Pulmonary artery endothelial cell (primary cell): ENCODE measurements at regions not wholly inside any gene's neighbourhood (a gene's known extent, or its start where the extent isn't known, plus 50 kb on each side); places are given as distances from the start of the nearest gene placed in this dataset.

Experiments used
- DNase-seq: peaks from one replicate; pipeline ENCODE4 v3.0.0-alpha.2; 2011; ENCODE audit warnings: low read depth, low spot score

GRCh38 chr2:66843847-66844246, 408.9 kb downstream of the MEIS1 start:
- DNase-seq: no peak

- DNase-seq: no peak
Observed at GRCh38 chr2:66845307-66845706, 410.4 kb downstream of the MEIS1 start.

GRCh38 chr2:66846887-66847286, 412.0 kb downstream of the MEIS1 start:
- DNase-seq: no peak

GRCh38 chr2:66849153-66849755, 414.3 kb downstream of the MEIS1 start:
- no peak for DNase-seq

GRCh38 chr2:66850376-66850775, 415.5 kb downstream of the MEIS1 start:
- DNase-seq: no peak

- no peak for DNase-seq
Observed at GRCh38 chr2:66851449-66851872, 416.5 kb downstream of the MEIS1 start.

- DNase-seq: no peak
Observed at GRCh38 chr2:66852953-66853352, 418.0 kb downstream of the MEIS1 start.

GRCh38 chr2:66853585-66853984, 418.7 kb downstream of the MEIS1 start:
- DNase-seq: no peak

GRCh38 chr2:66854298-66854697, 419.4 kb downstream of the MEIS1 start:
- no peak for DNase-seq

- no peak for DNase-seq
Observed at GRCh38 chr2:66862885-66863650, 428.1 kb downstream of the MEIS1 start.

GRCh38 chr2:66865161-66865560, 430.2 kb downstream of the MEIS1 start:
- no peak for DNase-seq

GRCh38 chr2:66866331-66867062, 431.6 kb downstream of the MEIS1 start:
- no peak for DNase-seq

- no peak for DNase-seq
Observed at GRCh38 chr2:66867063-66867441, 432.1 kb downstream of the MEIS1 start.

GRCh38 chr2:66869076-66869475, 434.2 kb downstream of the MEIS1 start:
- DNase-seq: no peak

- no peak for DNase-seq
Observed at GRCh38 chr2:66872081-66872985, 437.4 kb downstream of the MEIS1 start.

- no peak for DNase-seq
Observed at GRCh38 chr2:66872986-66873754, 438.2 kb downstream of the MEIS1 start.

- DNase-seq: no peak
Observed at GRCh38 chr2:66874411-66874810, 439.5 kb downstream of the MEIS1 start.

- no peak for DNase-seq
Observed at GRCh38 chr2:66875941-66876462, 441.1 kb downstream of the MEIS1 start.

- DNase-seq: no peak
Observed at GRCh38 chr2:66885775-66886383, 451.0 kb downstream of the MEIS1 start.

- DNase-seq: no peak
Observed at GRCh38 chr2:66888246-66888645, 453.3 kb downstream of the MEIS1 start.
